HUES48 (cell line): ENCODE measurements at regions not wholly inside any gene's neighbourhood (a gene's known extent, or its start where the extent isn't known, plus 50 kb on each side); places are given as distances from the start of the nearest gene placed in this dataset.
"Not testable (repeated sequence)": the region's sequence is repeated elsewhere in the genome, so short reads cannot be mapped to it uniquely, and the experiment has no call there.

Source experiments
- H3K27ac ChIP-seq: one replicate; pipeline ENCODE4 v1.7.0; 2013; ENCODE audit warnings: low read depth, low read length, inconsistent platforms
- H3K27me3 ChIP-seq: 2 replicates; pipeline ENCODE4 v1.6.1; 2013; ENCODE audit warnings: mild to moderate bottlenecking, low read length; ENCODE audit not compliant: control insufficient read depth, insufficient read depth
- H3K36me3 ChIP-seq: 2 replicates; pipeline ENCODE4 v1.6.1; 2013; ENCODE audit warnings: low read length; ENCODE audit not compliant: control insufficient read depth, insufficient read depth
- H3K4me1 ChIP-seq: 2 replicates; pipeline ENCODE4 v1.6.1; 2013; ENCODE audit warnings: mild to moderate bottlenecking, low read length; ENCODE audit not compliant: control insufficient read depth, insufficient read depth
- H3K4me3 ChIP-seq: 2 replicates; pipeline ENCODE4 v1.5.1; 2013; ENCODE audit warnings: mild to moderate bottlenecking, low read depth, low read length
- H3K9ac ChIP-seq: 2 replicates; pipeline ENCODE4 v1.6.1; 2013; ENCODE audit warnings: mild to moderate bottlenecking, low read depth, low read length, moderate library complexity
- H3K9me3 ChIP-seq: 2 replicates; pipeline ENCODE4 v1.6.1; 2013; ENCODE audit warnings: low read length; ENCODE audit not compliant: control insufficient read depth, insufficient read depth

- no peaks in the 10 kb centered on the region for H3K9me3 ChIP-seq
- no peak overlapping the region for H3K9ac ChIP-seq
- no peak overlapping the region for H3K27ac ChIP-seq
- no peaks in the 10 kb centered on the region for H3K27me3 ChIP-seq
- H3K4me3 ChIP-seq: no peak overlapping the region
- no peaks in the 10 kb centered on the region for H3K4me1 ChIP-seq
- H3K36me3 ChIP-seq: no peaks in the 10 kb centered on the region
These were observed 172.4 kb upstream of the CAND1 start for GRCh38 chr12:67096533-67097318.

- Histone ChIP-seq H3K9ac (no peak overlapping the region), H3K9me3 (no peaks in the 10 kb centered on the region), H3K27me3 (no peaks in the 10 kb centered on the region), H3K27ac (no peak overlapping the region), H3K4me1 (no peaks in the 10 kb centered on the region), H3K4me3 (no peak overlapping the region), H3K36me3 (no peaks in the 10 kb centered on the region)
These were observed 169.3 kb upstream of the CAND1 start for GRCh38 chr12:67099858-67100257.

GRCh38 chr12:67103521-67103920 lies 165.6 kb upstream of the CAND1 start:
- H3K27me3 ChIP-seq: no peaks in the 10 kb centered on the region
- H3K4me1 ChIP-seq: no peaks in the 10 kb centered on the region
- no peak overlapping the region for H3K27ac ChIP-seq
- H3K9ac ChIP-seq: no peak overlapping the region
- H3K9me3 ChIP-seq: no peaks in the 10 kb centered on the region
- H3K36me3 ChIP-seq: no peaks in the 10 kb centered on the region
- H3K4me3 ChIP-seq: no peak overlapping the region

GRCh38 chr12:67107235-67107634 lies 161.9 kb upstream of the CAND1 start:
- Histone ChIP-seq H3K9me3 (no peaks in the 10 kb centered on the region), H3K27me3 (no peaks in the 10 kb centered on the region), H3K27ac (no peak overlapping the region), H3K36me3 (no peaks in the 10 kb centered on the region), H3K4me1 (no peaks in the 10 kb centered on the region), H3K4me3 (no peak overlapping the region), H3K9ac (no peak overlapping the region)

- no peak overlapping the region for H3K9ac ChIP-seq
- no peaks in the 10 kb centered on the region for H3K9me3 ChIP-seq
- H3K4me1 ChIP-seq: no peaks in the 10 kb centered on the region
- no peaks in the 10 kb centered on the region for H3K36me3 ChIP-seq
- no peak overlapping the region for H3K27ac ChIP-seq
- H3K27me3 ChIP-seq: no peaks in the 10 kb centered on the region
- H3K4me3 ChIP-seq: no peak overlapping the region
These were observed 161.3 kb upstream of the CAND1 start for GRCh38 chr12:67107751-67108269.

- not testable (repeated sequence) for H3K4me3 ChIP-seq, H3K27ac ChIP-seq, H3K4me1 ChIP-seq, H3K9me3 ChIP-seq, H3K36me3 ChIP-seq, H3K9ac ChIP-seq, H3K27me3 ChIP-seq
These were observed 158.8 kb upstream of the CAND1 start for GRCh38 chr12:67110345-67110744.

DNA sequence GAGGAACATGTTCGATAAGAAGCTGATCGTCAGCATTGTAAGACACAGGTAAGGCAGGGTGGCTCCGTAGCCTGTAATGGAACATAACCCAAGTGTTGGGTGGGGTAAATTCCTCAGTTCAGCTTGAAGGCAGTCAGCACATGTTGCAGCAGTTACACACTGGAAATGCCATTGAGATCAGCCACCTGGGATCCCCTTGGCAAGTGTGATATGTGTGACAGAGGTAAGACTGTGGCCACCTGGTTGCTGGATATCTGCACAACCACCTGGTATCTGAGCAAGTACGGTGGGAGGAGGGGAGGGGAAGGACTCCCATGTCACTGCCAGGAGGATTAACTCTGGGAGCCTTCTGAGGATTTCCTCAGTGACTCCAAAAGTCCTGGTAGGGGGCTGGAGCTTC lies 158.0 kb upstream of the CAND1 start:
- no peak overlapping the region for H3K27ac ChIP-seq
- H3K9me3 ChIP-seq: no peaks in the 10 kb centered on the region
- H3K36me3 ChIP-seq: no peaks in the 10 kb centered on the region
- no peaks in the 10 kb centered on the region for H3K4me1 ChIP-seq
- no peak overlapping the region for H3K9ac ChIP-seq
- no peak overlapping the region for H3K4me3 ChIP-seq
- no peaks in the 10 kb centered on the region for H3K27me3 ChIP-seq

- Histone ChIP-seq H3K4me1 (no peaks in the 10 kb centered on the region), H3K27ac (no peak overlapping the region), H3K4me3 (no peak overlapping the region), H3K9me3 (no peaks in the 10 kb centered on the region), H3K36me3 (no peaks in the 10 kb centered on the region), H3K27me3 (no peaks in the 10 kb centered on the region), H3K9ac (no peak overlapping the region)
These were observed 156.6 kb upstream of the CAND1 start for GRCh38 chr12:67112586-67112985.

DNA sequence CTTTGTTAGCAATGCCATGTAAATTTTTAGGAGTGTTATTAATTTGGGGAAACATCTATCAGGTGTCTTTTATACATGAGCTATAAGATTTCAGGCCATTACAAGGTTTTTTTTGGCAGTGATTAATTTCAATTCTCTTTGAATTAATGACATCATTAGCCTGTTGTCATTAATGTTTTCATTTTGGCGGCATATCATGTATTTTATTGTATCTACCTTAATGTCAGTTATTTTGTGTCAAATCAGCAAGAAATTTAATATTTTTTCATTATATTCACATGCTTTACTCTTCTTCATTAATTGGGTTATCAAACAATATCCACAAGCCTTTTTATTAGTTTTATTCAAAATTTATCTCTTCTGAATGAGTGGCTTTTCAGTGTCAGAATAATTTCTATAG lies 153.0 kb upstream of the CAND1 start:
- Histone ChIP-seq H3K9me3 (no peaks in the 10 kb centered on the region), H3K4me1 (no peaks in the 10 kb centered on the region), H3K27ac (no peak overlapping the region), H3K27me3 (no peaks in the 10 kb centered on the region), H3K9ac (no peak overlapping the region), H3K4me3 (no peak overlapping the region), H3K36me3 (no peaks in the 10 kb centered on the region)

- no peaks in the 10 kb centered on the region for H3K27me3 ChIP-seq
- H3K9ac ChIP-seq: no peak overlapping the region
- no peaks in the 10 kb centered on the region for H3K4me1 ChIP-seq
- H3K4me3 ChIP-seq: no peak overlapping the region
- H3K9me3 ChIP-seq: no peaks in the 10 kb centered on the region
- H3K36me3 ChIP-seq: no peaks in the 10 kb centered on the region
- no peak overlapping the region for H3K27ac ChIP-seq
These were observed 146.6 kb upstream of the CAND1 start for GRCh38 chr12:67122584-67122983.

DNA sequence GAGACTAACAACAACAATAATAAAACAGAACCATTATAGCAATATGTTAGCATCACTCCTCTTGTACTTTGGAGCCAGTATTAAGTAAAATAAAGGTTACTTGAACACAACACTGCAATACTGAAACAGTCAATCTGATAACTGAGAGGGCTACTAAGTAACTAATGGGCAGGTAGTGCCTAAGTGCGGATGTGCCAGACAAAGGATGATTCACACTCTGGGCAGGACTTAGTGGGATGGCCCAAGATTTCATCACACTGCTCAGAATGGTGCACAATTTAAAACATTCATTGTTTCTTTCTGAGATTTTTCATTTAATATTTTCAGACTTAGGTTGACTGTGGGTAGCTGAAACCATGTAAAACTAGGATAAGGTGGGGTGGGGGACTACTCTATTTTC lies 131.9 kb upstream of the CAND1 start:
- no peaks in the 10 kb centered on the region for H3K27me3 ChIP-seq
- H3K4me3 ChIP-seq: no peak overlapping the region
- no peaks in the 10 kb centered on the region for H3K9me3 ChIP-seq
- no peak overlapping the region for H3K27ac ChIP-seq
- H3K4me1 ChIP-seq: no peaks in the 10 kb centered on the region
- H3K36me3 ChIP-seq: no peaks in the 10 kb centered on the region
- no peak overlapping the region for H3K9ac ChIP-seq
